Ramos (cell line): ENCODE measurements at regions not wholly inside any gene's neighbourhood (a gene's known extent, or its start where the extent isn't known, plus 50 kb on each side); places are given as distances from the start of the nearest gene placed in this dataset.

Experiments
- in situ Hi-C: fragments of 300-500 bp; cut with MboI; formaldehyde crosslinking; loops from one replicate; pipeline ENCODE4 v1.14.3; 2022; ENCODE audit warnings: low sequenced_read_pairs; ENCODE audit not compliant: unreplicated experiment

DNA sequence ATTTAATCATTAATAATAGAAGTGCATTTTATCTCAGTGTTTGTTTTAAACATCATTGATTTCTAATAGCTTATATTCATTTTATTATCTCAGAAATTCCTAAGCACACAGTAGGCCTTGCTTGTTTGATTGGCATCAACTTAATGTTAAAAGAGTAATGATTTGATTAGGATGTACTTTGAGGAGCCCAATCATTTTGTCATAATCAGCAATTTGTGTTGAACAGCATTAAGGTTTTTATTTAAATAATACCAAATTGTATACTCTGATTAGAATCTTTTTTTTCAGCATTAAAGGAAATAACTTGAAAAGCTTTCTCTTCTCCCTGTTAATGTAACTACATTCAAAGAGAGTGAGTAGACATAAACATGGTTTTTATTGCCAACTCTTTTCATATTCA lies 2262.0 kb upstream of the TENM3 start:
- in situ Hi-C loops: no loop called here

GRCh38 chr4:179989975-179990374 lies 2253.2 kb upstream of the TENM3 start:
- in situ Hi-C loops: no loop called here

DNA sequence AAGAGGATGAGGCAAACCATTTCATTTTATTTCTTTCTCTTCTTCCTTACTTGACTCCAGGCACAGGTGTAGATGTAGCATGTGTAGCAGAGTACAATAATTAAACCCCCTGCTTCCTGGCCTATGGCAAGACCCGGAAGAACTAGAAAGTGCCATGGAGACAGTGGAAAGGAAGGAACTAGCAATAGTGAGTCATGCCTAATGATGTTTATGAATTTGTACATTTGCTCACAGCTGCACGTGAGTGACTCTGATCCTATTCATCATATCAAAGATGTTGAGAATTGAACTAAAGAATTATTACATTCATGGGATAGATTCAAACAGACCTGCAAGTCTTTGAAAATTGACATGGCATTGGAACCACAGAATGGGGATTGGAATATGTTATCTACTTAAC lies 2233.9 kb upstream of the TENM3 start:
- in situ Hi-C loops: no loop called here

DNA sequence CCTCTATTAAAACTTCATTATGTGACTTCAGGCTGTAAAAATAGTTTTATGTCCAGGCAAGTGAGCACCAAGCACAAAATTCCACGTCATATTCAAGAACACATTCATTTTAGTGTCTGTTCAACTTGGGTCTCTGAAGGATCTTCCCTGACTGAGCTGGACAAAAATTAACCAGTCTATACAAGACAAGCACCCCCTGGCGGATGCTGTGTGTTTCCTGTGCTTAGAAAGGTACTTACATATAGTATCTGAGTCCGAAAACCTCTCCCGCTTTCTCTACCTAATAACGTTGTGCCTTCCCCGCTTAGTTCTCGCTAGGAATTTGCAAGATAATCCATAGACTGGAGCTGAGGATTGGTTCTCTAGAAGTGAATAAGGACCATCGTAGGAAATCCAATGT lies 2214.5 kb upstream of the TENM3 start:
- in situ Hi-C loops: no loop called here

- in situ Hi-C loops: no loop called here
These were observed 2211.9 kb upstream of the TENM3 start for GRCh38 chr4:180031330-180031729.

- in situ Hi-C loops: no loop called here
These were observed 2201.6 kb upstream of the TENM3 start for GRCh38 chr4:180041576-180041975.

DNA sequence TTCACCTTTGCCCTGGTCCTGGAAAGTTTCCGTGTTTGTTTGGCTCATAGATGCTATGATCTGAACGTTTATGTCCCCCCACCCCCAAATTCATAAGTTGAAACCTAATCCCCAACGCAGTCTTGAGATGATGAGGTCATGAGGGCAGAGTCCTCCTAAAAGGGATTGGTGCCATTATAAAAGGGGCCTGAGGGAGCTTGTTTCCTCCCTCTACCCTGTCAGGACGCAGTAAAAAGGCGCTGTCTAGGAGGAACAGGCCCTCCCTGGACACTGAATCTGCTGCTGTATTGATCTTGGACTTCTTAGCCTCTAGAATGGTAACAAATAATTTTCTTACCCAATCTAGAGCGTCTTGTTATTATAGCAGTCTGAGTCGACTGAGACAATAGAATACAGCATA lies 2190.6 kb upstream of the TENM3 start:
- in situ Hi-C loops: no loop called here

DNA sequence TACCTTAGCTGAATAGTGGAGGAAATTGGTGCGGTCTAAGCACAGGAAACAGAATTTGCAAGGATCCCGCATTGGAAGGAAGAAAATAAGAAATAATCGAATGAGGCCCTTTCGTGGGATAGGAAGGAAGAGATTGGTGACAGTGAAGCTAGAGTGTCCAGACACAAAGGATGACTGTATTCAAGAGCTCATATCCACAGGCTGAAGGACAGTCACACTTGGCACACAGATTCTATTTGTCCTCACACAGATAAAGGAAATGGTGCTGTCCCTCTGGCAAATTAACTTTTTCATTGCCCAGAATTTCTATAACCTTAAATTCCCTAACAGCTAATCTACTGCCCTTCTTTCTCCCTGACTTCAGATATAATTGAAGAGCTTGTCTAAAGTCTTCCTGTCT lies 2188.9 kb upstream of the TENM3 start:
- in situ Hi-C loops: no loop called here

GRCh38 chr4:180057299-180057721 lies 2185.9 kb upstream of the TENM3 start:
- in situ Hi-C loops: no loop called here

DNA sequence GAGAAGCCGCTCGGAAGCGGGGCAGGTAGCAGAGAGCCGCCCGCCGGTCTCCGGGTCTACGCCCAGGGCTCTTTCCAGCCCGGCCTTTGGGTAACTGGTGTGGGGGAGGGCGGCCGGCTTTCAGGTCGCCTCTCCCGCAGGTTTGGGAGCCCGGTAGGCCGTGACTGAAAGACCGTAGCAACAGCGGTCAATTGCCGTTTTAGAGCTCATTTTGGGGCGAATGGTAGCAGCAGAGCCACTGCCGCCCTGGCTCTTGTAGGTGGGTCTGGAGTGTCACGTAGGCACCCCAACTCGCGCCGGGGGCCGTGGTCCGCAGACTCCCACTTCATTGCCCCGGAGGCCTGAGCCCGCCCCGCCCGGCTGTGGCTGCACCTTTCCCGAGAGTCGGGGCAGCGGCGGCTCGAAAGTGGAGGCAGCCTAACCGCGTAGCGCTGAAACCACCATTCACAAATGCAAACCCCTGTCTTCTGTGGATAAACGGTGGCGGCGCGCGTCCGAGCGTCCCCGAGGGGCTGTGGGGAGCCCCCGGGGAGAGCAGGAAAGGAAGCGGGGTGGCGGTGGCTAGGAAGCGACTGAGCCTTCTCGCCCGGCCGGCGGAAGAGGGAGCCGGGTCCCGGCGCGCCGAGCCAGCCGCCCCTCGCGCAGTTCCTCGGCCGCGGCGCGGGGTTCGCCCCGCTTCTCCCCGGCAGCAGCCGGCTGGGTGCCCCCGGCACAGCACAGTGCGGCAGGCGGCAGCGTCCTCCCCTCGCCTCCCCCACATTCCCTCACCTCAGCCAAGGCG lies 2185.1 kb upstream of the TENM3 start:
- in situ Hi-C loops: no loop called here

DNA sequence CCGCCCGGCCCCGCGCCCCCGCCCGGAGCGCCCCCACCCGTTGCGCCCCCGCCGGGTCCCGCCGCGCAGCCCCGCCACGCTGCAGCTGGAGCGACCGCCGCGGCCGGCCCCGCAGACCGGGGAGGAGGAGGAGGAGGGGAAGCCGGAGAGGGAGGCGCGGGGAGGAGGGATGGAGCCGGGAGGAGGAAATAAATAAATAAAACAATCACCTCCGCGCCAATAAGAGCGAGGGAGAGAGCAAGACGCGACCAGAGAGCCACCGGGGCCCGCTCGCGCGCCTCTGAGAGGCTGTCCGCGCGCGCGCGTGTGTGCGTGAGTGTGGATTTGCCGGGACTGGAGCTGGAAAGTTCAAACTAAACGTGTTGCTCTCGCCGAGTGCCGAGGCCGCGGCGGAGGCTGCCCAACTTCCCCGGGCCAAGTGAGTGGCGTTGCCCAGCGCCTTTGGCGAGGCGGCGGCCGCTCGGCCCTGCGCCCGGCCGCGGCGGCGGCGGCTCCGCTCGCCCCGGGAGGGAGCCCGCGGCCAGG lies 2184.4 kb upstream of the TENM3 start:
- in situ Hi-C loops: no loop called here

- in situ Hi-C loops: no loop called here
These were observed 2183.9 kb upstream of the TENM3 start for GRCh38 chr4:180059216-180059881.

GRCh38 chr4:180060159-180060889 lies 2182.9 kb upstream of the TENM3 start:
- in situ Hi-C loops: no loop called here

GRCh38 chr4:180081072-180081471 lies 2162.1 kb upstream of the TENM3 start:
- in situ Hi-C loops: no loop called here

DNA sequence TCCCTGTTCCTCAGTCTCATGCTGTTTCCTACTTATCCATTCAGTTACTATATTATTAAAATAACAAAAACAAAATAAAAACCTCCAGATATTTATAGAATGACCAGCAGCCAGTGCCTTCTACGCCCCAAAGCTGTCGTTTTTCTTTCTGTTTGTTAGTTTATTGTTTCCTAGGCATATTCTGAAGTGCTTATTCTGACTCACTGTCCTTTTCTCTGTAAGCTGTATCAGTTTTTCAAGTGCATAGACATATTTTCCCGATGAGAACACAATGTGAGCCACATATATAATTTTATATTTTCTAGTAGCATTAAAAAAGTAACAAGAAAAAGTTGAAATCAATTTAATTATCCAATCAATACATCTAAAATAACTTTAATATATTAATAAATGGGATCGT lies 2158.6 kb upstream of the TENM3 start:
- in situ Hi-C loops: no loop called here

DNA sequence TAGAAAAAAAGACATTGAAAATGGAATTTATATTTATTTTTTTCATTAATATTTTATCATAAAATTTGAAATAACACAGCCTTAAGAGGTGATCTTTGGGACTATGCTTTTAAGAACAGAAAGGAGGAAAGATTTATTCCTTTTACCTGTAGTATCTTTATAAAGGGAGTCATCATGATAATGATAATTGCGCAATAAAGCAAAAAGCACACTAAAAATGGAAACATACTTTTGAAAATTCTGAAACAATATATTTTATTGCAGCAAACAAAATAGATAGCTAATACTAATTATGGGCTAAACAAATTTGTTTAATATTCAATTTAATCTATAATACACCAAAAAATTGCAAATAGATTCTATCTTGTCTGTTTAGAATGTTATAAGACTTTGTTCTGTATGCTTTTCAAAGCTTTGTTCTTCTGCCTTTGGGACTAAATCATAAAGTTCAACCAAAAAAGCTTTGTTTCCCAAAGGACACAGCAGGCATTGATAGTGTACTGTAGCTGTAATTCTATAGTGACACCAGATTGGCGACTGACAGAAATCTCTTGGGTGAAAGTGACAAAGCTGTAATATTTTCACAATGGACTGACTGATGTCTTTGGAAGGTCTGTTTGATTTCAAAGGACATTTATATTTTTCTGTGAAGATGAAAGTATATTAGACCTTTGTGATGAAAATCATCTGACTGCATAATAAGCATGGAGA lies 2156.6 kb upstream of the TENM3 start:
- in situ Hi-C loops: no loop called here

DNA sequence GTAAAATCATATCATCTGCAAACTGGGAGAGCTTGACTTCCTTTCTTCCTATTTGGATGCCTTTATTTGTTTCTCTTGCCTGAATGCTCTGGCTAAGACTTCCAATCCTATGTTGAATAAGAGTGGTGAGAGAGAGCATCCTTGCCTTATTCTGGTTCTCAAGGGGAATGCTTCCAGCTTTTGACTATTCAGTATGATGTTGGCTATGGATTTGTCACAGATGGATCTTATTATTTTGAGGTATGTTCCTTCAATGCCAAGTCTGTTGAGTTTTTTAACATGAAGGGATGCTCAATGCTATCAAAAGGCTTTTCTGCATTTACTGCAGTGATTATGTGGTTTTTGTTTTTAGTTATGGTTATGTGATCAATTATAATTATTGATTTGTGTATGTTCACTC lies 2144.6 kb upstream of the TENM3 start:
- in situ Hi-C loops: no loop called here

GRCh38 chr4:180099957-180100356 lies 2143.2 kb upstream of the TENM3 start:
- in situ Hi-C loops: no loop called here

DNA sequence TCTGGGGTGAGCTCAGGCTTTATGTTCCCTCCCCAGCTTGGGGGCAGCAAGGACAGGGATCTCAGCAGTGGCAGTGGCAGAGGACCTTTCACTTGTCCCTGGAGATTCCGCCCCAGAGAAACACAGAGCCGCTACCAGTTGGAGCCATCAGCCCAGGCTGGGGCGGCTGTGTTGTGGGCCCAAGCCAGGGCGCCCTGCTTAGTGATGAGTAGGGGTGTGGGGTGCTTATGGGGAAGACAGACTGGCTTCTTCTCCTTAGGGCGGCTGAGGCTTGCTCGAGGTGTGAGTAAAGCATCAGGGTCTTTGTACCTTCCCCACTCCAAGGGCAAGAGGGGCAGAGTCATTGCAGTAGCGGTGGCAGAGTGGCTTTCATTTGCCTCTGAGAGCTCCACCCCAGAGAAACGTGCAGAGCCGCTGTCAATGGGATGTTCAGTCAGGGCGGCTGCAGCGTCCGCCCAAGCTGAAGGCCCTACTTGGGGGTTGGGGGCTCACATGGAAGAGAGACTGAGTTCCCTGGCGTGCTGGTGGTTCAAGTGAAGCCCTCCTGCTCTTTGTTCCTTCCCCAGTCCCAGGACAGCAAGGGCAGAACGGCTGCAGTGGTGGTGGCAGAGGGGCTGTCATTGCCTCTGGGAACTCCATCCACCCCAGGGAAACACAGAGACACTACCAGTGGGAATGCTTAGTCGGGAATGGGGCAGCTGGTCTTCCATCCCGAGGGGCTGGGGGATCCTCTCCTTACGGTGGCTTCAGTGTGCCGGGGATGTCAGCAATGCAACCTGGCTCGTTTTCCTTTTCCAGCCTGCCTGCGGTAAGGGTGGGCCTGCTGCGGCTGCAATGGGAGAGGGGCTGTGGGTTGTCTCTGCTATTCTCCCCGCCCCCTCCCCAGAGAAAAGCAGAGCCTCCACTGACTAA lies 2142.5 kb upstream of the TENM3 start:
- in situ Hi-C loops: no loop called here
